A673 (cell line): ENCODE measurements at regions not wholly inside any gene's neighbourhood (a gene's known extent, or its start where the extent isn't known, plus 50 kb on each side); places are given as distances from the start of the nearest gene placed in this dataset.

Experiments used
- BruUV-seq: library from RNA; stranded (reverse); fragments of 400-500 nt; replicated peaks from 2 replicates; lab custom pipeline; 2021; lab: Mats Ljungman, UMichigan
- CTCF ChIA-PET: fragments of 300-600 bp; sonication (Branson Sonifier 250); formaldehyde crosslinking; loops from one replicate; lab custom pipeline; 2022; ENCODE audit warnings: antibody characterized with exemption; lab: Charles Lee
- POLR2A ChIA-PET: fragments of 300-600 bp; sonication (Branson Sonifier 250); formaldehyde crosslinking; loops from one replicate; lab custom pipeline; 2022; ENCODE audit warnings: antibody characterized with exemption; ENCODE audit not compliant: low non-redundant PET; lab: Charles Lee
- DNase-seq: peaks from one replicate; pipeline ENCODE4 v3.0.0-alpha.2; 2015; ENCODE audit warnings: low spot score
- H3K27ac ChIP-seq: fragments of 200-600 bp; sonication (generic); 2 replicates; pipeline ENCODE4 v1.5.1; 2016; ENCODE audit warnings: mixed run types, low read depth, mild to moderate bottlenecking, mixed read lengths, antibody characterized with exemption, low read length; ENCODE audit not compliant: poor library complexity, severe bottlenecking
- H3K27me3 ChIP-seq: fragments of 200-600 bp; sonication (generic); replicated peaks from 2 replicates; pipeline ENCODE4 v1.6.1; 2017; ENCODE audit warnings: mixed run types, low read depth, mild to moderate bottlenecking, mixed read lengths, antibody characterized with exemption, low read length; ENCODE audit not compliant: insufficient read depth, poor library complexity
- H3K36me3 ChIP-seq: fragments of 200-600 bp; sonication (generic); 2 replicates; pipeline ENCODE4 v1.6.1; 2016; ENCODE audit warnings: mixed run types, mild to moderate bottlenecking, mixed read lengths, antibody characterized with exemption, low read length; ENCODE audit not compliant: insufficient read depth, poor library complexity, severe bottlenecking
- H3K4me1 ChIP-seq: fragments of 200-600 bp; sonication (generic); 2 replicates; pipeline ENCODE4 v1.6.1; 2017; ENCODE audit warnings: mixed run types, mild to moderate bottlenecking, mixed read lengths, antibody characterized with exemption, low read length; ENCODE audit not compliant: insufficient read depth, poor library complexity, severe bottlenecking
- H3K4me3 ChIP-seq: fragments of 200-600 bp; sonication (generic); 2 replicates; pipeline ENCODE4 v1.5.1; 2016; ENCODE audit warnings: low read depth, mixed run types, mild to moderate bottlenecking, mixed read lengths, low read length; ENCODE audit not compliant: poor library complexity, severe bottlenecking
- H3K9me3 ChIP-seq: fragments of 200-600 bp; sonication (generic); 2 replicates; pipeline ENCODE4 v1.6.1; 2016; ENCODE audit warnings: mixed run types, low read depth, mild to moderate bottlenecking, mixed read lengths, antibody characterized with exemption, low read length; ENCODE audit not compliant: poor library complexity, severe bottlenecking
- CTCF ChIP-seq: fragments of 300-800, 200-600 bp; sonication (generic); conservative IDR thresholded peaks from 2 replicates; pipeline ENCODE4 v1.5.1; 2017; ENCODE audit warnings: low read depth, mild to moderate bottlenecking, antibody characterized with exemption, low read length, moderate library complexity, mixed read lengths
- EZH2 ChIP-seq: fragments of 200-600 bp; sonication (generic); IDR thresholded peaks from 2 replicates; pipeline ENCODE4 v1.6.1; 2017; ENCODE audit warnings: borderline replicate concordance, low read depth, mild to moderate bottlenecking, mixed read lengths, antibody characterized with exemption, low read length; ENCODE audit not compliant: poor library complexity, severe bottlenecking
- intact Hi-C: fragments of 100-400 bp; cut with micrococcal nuclease; formaldehyde crosslinking; loops from one replicate; pipeline ENCODE4 v1.10.0; 2022; ENCODE audit not compliant: unreplicated experiment

GRCh38 chr17:14693382-14693781 lies 392.5 kb downstream of the HS3ST3B1 start:
- no TSS peak for BruUV-seq
- POLR2A ChIA-PET: no interaction called here
- intact Hi-C loops: no loop called here

GRCh38 chr17:14690704-14691103 lies 389.8 kb downstream of the HS3ST3B1 start:
- ChIA-PET CTCF (no interaction called here), POLR2A (no interaction called here)
- Histone ChIP-seq H3K9me3 (peaks cover 46% of the 10 kb centered on the region), H3K4me1 (no peaks in the 10 kb centered on the region), H3K27me3 (no peaks in the 10 kb centered on the region), H3K4me3 (no peak overlapping the region), H3K27ac (no peak overlapping the region), H3K36me3 (no peaks in the 10 kb centered on the region)
- DNase-seq: no peak
- intact Hi-C loops: no loop called here
- no TSS peak for BruUV-seq
- TF ChIP-seq EZH2 (no peak), CTCF (no peak)

More at GRCh38 chr17:14693382-14693781, 392.5 kb downstream of the HS3ST3B1 start:
- no peak for TF ChIP-seq CTCF
- TF ChIP-seq EZH2: no peak
- no peaks in the 10 kb centered on the region for H3K27me3 ChIP-seq
- DNase-seq: no peak
- H3K9me3 ChIP-seq: peaks cover 43% of the 10 kb centered on the region
- CTCF ChIA-PET: no interaction called here
- H3K36me3 ChIP-seq: no peaks in the 10 kb centered on the region
- no peak overlapping the region for H3K27ac ChIP-seq
- no peaks in the 10 kb centered on the region for H3K4me1 ChIP-seq
- H3K4me3 ChIP-seq: no peak overlapping the region

- no peak for DNase-seq
- no peaks in the 10 kb centered on the region for H3K27me3 ChIP-seq
- H3K36me3 ChIP-seq: no peaks in the 10 kb centered on the region
- ChIA-PET POLR2A (no interaction called here), CTCF (no interaction called here)
- H3K4me1 ChIP-seq: no peaks in the 10 kb centered on the region
- peaks cover 39% of the 10 kb centered on the region for H3K9me3 ChIP-seq
- TF ChIP-seq CTCF (no peak), EZH2 (no peak)
- no peak overlapping the region for H3K27ac ChIP-seq
- BruUV-seq: no TSS peak
- intact Hi-C loops: no loop called here
- H3K4me3 ChIP-seq: no peak overlapping the region
Measured at GRCh38 chr17:14688134-14688533, 387.3 kb downstream of the HS3ST3B1 start.
